GM21447 (cell line): ENCODE measurements at regions not wholly inside any gene's neighbourhood (a gene's known extent, or its start where the extent isn't known, plus 50 kb on each side); places are given as distances from the start of the nearest gene placed in this dataset.
"Not testable (repeated sequence)": the region's sequence is repeated elsewhere in the genome, so short reads cannot be mapped to it uniquely, and the experiment has no call there.

Experiments used
- ATAC-seq: cut with Tn5 transposase; IDR thresholded peaks from one replicate; pipeline ENCODE4 v1.9.1; 2021; ENCODE audit not compliant: unreplicated experiment

DNA sequence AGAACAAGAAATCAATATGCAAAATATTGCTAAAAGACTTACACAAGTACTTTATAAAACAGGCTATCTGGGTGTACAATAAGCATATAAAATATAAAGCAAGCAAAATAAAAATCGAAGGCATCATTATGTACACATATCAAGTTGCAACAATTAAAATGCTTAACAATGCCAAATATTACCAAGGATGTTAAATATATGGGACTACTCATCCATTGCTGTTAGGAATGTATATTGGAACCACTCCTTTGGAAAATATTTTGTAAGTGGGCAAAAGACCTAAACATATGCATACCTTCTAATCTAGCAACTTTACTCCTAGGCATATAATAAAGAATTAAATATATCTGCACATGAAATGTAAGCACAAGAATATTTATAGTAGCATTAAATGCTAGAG lies 632.6 kb upstream of the COX7C start:
- ATAC-seq = no peak

DNA sequence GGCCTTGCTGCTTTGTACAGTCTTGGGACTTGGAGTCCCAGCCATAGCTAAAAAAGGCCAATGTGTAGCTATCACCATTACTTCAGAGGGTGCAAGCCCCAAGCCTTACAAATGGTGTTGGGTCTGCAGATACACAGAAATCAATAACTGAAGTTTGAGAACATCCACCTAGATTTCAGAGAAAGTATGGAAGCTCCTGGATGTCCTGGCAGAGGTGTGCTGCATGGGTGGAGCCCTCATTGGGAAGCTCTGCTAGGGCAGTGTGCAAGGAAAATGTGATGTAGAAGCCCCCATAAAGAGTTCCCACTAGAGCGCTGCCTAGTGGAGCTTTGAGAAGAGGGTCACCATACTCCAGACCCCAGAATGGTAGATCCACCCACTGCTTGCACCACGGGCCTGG lies 626.7 kb upstream of the COX7C start:
- ATAC-seq = no peak

DNA sequence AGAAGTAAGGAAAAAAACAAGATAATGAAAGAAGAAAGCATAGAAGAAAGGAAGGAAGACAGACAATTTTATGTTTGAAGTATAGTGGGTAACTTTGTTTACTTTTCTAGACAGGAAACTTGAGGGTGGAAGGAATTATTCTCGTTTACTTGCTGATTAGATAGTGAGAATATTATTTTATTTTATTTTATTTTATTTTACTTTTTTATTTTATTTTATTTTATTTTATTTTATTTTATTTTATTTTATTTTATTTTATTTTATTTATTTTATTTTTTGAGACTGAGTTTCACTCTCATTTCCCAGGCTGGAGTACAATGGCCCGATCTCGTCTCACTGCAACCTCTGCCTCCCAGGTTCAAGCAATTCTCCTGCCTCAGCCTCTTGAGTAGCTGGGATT lies 623.1 kb upstream of the COX7C start:
- ATAC-seq = not testable (repeated sequence)

DNA sequence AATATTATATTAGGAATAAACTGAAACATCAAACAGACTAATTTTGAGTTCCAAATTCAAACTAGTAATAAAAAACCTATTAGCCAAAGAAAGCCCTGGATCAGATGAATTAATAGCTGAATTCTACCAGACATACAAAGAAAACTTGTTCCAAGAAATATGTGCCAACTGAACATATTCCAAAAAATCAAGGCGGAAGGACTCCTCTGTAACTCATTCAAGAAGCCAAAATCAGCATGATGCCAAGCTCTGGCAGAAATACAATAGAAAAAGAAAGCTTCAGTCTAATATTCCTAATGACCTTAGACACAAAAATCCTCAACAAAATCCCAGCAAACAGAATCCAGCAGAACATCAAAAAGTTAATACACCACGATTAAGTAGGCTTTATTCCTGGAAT lies 619.1 kb upstream of the COX7C start:
- ATAC-seq = no peak

DNA sequence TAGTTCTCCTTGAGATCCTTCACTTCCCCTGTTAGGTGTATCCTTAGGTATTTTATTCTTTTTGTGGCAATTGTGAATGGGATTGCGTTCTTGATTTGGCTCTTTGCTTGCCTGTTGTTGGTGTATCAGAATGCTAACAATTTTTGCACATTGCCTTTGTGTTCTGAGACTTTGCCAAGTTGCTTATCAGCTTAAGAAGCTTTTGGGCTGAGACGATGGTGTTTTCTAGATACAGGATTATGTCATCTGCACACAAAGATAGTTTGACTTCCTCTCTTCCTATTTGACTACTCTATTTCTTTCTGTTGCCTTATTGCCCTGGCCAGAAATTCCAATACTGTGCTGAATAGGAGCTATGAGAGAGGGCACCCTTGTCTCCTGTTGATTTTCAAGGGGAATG lies 609.4 kb upstream of the COX7C start:
- no peak for ATAC-seq

DNA sequence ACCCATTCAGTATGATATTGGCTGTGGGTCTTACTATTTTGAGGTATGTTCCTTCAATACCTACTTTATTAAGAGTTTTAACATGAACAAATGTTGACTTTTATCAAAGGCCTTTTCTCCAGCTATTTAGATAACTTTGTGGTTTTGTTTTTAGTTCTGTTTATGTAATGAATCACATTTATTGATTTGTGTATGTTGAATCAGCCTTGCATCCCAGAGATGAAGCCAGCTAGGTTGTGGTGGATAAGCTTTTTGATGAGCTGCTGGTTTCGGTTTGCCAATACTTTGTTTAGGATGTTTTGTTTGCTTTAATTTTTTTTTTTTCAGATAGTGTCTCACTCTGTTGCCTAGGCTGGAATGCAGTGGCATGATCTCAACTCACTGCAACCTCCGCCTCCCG lies 609.0 kb upstream of the COX7C start:
- no peak for ATAC-seq

DNA sequence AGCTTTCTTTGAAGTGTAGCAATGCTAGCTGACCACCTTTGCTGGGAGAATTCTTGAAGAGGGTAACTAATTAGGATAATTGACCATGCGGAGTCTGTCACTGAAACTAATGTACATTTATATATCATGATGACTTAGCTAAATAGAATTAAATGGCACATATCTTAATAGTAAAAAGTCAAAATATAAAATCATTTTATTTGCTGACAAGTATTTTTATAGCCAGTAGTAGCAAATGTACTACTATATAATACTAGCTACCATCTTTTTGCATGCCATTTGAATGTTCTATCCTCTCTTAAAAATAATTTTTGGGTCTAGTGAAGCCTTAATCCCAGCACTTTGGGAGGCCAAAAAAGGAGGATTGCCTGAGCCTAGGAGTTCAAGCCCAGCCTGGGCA lies 605.8 kb upstream of the COX7C start:
- no peak for ATAC-seq

DNA sequence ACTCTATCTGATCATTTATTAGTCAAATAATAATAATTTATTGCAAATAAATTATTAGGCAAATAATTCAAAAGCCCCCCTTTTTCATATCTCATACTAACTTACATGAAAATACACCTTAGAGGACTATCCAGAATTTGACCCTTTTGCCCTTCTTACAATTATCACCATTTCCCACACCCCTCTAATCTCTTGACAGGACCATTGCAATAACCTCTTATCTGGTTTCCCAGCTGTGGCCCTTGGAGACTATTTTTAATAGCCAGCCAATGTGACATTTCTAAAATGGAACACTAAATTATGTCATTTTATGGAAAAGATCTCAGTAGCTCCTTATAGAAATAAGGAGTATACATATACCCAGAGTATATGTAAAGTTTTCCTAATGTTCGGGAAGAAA lies 588.4 kb upstream of the COX7C start:
- ATAC-seq = no peak

DNA sequence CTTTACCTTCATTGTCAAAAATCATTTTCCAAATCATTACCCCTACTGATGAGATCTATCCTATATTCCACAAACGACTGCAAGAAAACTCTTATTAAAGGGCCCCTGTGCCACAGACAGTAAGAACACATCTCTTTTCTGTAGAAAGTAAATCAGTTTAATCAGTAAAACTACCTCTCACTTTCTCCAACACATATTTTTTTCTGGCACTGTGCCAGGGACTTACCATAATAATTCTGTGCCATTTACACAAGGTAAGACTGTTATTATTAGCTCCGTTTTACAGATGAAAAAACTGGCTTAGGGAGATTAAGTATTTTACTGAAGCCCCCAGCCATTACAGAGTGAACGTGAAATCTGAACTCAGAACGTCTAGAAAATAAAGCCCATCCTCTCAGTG lies 587.0 kb upstream of the COX7C start:
- no peak for ATAC-seq

DNA sequence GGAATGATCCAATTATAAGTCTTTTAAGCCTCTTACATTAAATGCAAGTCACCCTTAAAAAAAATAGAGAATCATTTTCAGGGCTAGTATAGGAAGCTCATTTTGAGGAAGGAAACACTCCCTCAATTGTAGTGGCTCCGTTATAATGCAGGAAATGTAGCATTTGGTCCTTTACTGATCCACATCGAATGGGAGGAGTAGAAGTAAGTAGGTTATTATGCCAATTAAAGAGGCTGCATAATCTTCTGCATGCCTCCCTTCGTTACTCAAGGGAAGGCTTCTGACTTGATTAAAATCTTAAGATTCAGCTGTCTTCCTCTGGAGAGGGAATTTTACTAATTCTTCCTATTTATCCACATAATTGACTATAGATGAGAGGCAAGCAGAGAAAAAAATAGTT lies 579.2 kb upstream of the COX7C start:
- ATAC-seq = no peak

DNA sequence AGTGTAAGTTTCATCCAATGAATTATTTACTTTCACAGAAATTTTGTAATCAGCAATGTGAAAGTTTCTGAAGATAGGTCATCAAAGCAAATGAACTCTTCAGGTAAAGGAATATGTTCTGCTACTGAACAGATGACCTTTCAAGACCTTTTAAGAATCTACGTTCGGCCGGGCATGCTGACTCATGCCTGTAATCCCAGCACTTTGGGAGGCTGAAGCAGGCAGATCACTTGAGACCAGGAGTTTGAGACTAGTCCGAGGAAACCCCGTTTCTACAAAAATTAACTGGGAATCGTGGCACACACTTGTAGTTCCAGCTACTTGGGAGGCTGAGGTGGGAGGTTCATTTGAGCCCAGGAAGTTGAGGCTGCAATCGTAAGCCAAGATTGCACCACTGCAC lies 578.4 kb upstream of the COX7C start:
- ATAC-seq = no peak

DNA sequence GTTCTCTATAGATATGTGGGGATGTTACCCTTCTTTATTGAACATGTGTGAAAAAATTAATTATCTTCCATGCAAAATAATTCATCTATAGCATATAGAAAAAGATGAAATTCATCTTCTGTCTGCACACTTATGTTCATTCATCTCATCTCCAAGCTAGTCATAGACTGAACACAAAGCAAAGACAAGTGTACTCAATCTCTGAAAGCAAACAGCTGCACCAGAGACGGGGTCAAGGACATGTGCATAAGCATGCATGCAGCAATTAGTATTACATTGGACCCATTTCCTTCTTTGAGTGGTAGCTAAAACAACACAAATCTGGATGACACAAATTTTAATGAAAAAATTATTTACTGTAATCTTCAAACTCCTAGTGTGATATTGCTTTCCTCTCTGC lies 547.0 kb upstream of the COX7C start:
- no peak for ATAC-seq

DNA sequence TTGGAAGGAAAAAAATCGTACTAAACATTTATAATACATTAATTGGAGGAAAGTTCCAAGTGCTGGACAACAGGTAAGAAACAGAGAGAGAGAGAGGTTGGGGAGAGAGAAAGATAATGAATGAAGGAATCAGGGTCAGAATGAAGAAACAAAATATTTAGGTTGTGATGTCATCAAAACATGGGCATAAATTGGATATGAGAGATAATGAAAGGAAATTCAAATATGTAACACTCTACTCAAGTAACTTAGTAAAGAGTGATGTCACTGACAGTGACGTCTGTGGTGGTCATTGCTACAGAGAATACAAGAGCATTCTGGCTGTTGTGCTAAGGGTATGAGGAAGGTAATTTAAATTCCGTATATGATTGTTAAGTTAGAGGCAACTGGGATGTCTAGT lies 543.4 kb upstream of the COX7C start:
- ATAC-seq = no peak

DNA sequence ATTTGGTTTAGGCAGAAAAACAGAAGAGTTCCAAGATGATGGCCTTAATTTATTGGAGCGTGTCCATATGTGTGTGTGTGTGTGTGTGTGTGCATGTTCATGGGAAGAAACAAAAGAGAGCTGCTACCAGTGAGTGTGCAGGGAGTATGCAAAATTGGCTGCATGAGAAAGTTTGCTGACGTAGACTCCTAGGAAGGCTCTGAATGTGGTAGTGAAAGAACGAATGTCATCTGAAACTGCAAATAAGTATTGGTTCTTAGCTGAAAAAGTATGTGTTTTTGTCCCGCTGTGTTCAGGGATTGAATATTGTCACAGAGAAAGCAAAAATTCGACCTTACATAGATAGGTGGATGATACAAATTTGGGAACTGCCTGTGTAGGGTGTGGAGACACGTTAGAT lies 542.6 kb upstream of the COX7C start:
- no peak for ATAC-seq

DNA sequence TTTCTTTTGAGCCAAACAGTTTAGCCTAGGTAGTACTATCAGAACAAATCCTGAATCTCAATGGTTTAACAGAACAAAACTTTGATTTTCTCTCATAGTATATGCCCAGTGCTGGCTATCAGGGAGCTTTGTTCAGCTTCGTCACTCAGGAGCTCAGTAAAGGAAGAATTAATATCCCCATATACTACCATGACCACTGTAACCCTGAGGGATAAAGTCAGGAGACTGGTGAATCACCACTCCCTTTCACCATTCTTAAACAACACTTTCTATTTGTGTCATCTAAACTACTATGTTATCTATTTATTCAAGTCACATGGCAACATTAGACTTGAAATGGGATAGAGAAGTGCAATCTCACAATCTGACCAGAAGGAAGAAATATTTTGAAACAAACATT lies 522.6 kb upstream of the COX7C start:
- ATAC-seq = no peak

DNA sequence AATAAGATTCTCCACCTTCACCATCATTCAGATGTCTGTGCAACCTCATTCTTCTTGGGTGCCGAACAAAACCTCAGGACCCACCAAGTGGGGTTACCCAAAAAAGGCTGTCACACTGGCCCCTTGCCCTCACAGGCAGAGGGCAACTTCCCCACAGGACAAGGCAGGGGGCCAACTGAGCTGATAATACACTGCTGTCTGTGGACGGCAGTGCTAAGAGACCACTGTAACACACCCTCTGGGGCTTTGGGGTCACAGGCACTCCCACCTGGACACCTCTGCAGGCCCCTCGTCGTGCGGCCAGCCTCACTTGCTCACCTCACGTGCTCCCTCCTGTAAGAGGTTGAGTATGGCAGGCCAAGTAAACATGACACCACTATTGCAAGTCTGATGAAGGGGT lies 515.8 kb upstream of the COX7C start:
- no peak for ATAC-seq

DNA sequence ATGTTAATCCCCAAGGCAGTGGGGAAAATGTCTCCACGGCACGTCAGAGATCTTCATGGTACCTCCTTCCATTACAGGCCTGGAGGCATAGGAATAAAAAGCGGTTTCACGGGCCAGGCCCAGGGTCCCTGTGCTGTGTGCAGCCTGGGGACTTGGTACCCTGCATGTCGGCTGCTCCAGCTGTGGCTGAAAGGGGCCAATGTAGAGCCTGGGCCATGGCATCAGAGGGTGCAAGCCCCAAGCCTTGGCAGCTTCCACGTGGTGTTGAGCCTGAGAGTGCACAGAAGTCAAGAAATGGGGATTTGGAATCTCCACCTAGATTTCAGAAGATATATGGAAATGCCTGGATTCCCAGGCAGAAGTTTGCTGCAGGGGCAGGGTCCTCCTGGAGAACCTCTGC lies 508.9 kb upstream of the COX7C start:
- ATAC-seq = no peak

DNA sequence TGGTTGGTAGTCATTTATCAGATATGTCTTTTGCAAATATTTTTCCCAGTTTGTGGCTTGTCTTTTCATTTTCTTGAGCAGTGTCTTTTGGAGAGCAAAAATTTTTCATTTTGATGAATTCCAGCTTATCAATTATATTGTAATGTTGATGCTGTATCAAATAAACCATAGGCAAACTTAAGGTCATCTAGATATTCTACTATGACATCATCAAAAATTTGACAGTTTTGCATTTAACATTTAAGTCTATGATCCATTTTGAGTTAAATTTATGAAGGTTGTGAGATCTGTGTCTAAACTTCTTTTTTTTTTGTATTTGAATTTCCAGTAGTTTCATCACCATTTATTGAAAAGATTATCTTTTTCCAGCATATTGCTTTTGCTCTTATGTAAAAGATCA lies 505.5 kb upstream of the COX7C start:
- ATAC-seq = no peak

DNA sequence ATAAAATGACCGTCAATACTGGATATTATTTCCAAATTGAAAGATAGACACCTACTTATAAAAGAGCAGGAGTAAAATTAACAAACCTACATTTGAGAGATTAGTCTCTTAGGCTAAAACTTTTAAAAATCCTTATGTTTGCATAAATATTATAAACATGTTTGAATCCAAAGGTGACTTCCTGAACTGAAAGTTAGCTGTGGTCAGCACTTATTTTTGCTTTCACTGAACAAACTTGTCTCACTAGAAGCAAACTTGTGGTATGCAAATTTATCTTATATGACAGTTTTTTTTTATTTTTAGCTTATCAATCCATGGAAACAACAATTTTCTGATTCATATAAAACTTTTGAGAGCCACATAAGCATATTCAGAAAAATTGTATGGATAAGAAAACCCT lies 502.6 kb upstream of the COX7C start:
- no peak for ATAC-seq

DNA sequence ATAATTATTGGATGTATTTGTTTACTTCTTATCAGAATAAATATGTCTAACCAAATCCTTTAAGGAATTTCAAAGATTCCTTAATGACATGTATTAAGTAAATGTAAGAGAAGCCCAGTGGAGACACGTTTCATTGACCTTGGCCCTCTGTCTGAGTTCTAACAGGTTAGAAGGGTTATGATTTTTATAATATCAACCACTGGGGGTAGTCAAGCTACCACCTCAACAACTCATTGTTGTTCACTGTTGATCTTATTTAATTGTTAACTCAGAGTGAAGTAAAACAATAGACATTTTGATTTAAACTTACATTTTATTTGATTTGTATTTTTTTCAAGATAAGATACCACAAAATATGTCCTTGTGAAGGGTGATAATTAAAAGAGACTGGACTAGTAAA lies 499.2 kb upstream of the COX7C start:
- ATAC-seq = no peak

DNA sequence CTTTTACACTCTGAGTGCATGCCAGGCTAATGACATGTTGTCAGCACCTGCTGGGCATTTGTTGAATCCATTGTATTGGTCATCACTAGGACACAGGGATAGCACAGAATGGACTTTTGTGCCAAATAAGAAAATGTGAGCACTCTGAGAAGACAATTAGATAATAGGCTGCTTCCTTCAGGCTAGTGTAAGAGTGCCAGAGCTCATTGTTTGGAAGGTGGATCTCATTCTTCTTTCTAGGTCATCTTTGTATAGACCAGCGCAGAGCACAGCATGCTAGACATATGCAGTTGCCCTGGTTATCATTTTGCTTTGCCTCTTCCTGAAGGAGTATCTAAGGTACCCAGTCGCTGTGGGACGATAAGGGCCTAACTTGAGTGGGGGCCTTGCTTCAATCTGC lies 493.4 kb upstream of the COX7C start:
- no peak for ATAC-seq

DNA sequence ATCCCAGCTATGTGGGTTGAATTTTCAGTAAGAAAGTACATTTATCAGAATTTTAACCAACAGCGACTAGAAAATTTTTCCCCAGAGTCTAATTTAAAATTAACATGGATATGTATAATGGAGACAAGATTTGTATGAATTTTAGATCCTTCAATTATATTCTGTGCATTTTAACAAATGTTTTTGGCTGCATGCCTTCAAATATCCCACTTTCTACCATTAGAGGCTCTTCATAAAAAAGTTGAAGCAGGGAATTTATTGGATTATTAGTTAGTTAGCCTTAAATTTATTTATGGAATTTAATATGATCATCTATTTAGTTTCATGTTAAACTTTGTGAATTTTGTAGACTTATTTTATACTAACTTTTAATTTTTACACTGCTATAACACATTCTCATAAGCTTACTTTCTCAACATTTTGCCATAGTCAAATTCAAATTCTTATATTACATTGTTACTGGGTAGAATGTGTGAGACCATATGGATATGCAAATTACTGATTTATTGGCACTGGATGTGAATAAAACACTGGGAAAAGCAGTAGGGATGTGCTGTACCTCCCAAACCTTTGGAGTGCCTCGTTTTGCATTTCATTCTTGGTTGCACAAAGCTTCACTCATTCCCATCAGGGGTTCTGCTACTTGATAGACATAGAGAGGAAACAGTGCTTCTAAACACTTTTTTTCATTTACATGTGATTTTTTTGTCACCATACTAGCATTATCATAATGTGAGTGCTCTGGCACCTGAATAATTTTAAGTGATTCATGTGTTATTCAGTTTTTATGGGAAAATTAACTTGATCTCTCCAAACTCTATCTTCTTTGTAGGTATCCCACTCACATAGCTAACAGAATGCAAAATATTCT lies 491.8 kb upstream of the COX7C start:
- ATAC-seq = no peak

DNA sequence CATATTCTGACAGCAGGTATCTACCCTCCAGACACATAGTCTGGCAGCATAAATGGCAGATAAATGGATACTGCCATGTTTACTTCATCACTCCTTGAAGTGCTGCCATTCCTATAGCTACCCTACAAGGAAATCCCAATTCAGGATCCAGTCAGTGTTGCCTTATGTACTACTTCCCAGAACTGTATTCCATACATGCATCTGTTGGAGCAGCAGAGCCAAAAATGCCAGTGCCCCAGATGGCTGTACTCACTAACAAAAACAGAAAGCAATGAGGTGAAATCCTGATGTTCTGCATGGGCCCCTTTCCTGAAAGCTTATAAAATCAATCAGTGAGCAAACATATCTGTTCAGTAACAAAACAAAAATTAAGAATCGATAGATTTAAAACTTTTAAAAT lies 490.0 kb upstream of the COX7C start:
- no peak for ATAC-seq
